Inferior parietal cortex (tissue), 1 donor: ENCODE measurements at regions not wholly inside any gene's neighbourhood (a gene's known extent, or its start where the extent isn't known, plus 50 kb on each side); places are given as distances from the start of the nearest gene placed in this dataset.

ENCODE experiments used
- DNase-seq: peaks from one replicate; pipeline ENCODE4 v3.0.0-alpha.2; 2016; ENCODE audit errors: extremely low spot score

GRCh38 chr6:14365393-14365792, 247.8 kb downstream of the CD83 start:
- DNase-seq, result no peak

GRCh38 chr6:14366315-14366714, 248.7 kb downstream of the CD83 start:
- no peak for DNase-seq

- DNase-seq, result no peak
Observed at GRCh38 chr6:14366872-14367271, 249.3 kb downstream of the CD83 start.

DNA sequence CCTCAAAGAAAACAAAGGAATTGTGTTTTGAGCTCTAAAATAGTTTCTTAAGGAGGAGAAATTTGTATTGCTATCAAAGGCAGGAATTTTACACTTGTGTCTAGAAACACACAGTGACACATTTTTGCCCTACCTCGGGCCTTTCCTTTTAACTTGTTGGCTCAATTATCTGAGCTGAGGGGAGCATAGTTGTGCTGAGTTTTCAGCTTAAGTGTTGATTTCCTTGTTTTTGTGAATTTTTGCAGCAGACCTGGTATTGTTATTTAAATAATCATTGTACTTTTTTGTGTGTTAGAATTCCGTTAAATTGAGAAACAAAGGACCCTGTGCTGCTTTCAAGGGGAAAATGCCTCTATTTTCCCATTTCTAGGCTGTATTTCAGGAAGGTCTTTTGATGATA, 249.7 kb downstream of the CD83 start:
- DNase-seq, result no peak

DNA sequence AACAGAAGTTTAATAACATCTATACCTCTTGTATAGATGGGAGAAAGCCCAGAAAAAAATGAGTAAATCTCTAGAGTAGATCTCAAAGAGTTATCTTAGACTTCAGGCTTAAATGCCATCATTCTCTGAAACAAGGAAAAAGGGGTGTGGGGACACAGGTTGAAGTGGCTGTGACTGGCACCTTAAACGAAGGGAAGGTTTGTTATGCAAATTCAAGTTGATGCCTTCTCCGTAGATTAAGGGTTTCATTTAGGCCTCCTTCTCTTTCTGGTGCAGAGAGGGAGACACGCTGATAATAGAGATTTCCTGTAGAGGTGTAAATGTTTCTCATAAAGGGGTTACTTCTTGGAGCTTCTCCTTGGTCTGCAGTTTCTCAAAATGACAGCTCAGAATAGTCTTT, 252.1 kb downstream of the CD83 start:
- no peak for DNase-seq

- DNase-seq, result no peak
Observed at GRCh38 chr6:14371530-14371929, 254.0 kb downstream of the CD83 start.

DNA sequence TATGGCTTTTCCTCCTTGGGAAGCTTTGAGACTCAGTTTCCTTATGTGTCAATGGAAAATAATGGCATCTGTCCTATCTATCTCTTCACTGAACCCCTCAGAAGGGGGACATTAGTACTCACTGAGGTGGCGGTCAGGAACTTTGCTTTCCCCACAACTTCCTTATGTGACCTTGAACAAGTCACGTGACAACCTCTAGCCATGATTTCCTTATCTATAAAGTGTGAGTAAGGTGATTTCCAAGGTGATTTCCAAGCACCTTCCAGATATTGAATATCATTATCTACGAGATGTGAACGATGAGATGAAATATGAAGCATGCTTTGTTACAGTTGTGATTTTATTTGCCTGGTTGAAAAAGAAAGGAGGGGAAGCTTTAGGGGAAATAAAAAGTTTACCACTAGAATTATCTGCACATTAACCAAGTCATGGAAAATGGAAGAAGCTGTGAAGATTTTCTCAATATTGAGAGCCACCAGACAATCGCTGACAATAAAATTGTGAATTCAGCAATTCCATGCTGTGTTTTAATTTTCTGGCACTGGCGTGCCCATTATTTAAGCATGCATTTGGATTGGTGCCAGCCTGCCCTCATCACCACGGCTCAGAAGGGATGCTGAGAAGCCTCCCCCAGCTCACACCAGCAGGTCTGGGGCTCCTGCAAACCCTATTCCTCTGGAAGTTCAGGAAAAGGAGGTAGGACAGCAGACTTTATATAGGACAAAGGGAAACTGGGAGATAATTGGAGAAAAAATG, 255.3 kb downstream of the CD83 start:
- no peak for DNase-seq

DNA sequence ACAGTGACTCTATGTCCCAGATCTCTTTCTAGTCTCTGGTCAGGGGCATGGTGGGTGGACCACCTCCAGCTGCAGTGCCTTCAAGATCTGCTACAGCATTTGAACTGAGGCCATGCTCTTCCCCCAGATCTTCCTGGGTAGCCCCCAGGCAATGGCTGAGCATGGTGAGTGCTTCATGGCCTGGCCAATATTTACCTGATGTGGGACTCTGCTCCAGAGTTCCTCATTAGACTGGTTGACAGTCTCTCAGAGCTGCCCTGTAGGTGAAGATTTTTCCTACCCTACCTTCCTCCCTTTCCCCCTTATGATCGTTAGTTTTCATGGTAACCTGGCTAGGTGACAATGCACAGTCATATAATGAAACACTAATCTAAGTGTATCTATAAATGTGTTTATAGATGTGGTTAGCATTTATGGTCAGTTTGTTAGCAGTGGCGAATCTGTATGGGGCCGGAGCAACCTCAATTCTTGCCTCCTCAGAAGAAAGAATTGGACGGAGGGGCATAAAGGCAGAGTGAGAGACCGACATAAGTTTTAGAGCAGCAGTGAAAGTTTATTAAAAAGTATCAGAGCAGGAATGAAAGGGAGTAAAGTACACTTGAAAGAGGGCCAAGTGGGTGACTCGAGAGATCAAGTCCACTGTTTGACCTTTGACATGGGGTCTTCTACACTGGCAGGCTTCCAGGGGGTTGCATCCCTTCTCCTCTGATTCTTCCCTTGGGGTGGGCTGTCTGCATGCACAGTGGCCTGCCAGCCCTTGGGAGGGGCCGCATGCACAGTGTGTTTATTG, 256.3 kb downstream of the CD83 start:
- DNase-seq, result no peak

DNA sequence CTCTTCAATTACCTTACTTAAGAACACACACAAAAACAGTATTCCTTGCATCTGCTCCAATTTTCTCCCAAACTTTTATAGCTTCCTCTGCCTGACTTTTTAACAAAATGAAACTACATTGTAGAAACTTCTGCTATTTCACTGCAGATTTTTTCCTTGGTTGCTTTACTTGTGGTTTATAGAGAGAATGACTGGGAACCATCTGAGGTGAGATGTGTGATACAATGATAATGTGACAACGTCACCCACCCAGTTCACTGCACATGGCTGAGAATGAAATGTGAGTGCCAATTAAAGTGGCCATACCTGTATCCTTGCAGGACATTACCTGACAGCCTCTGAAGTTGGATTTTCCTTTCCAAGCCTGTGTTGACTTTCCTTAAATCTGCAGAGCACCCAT, 258.4 kb downstream of the CD83 start:
- no peak for DNase-seq

- no peak for DNase-seq
Observed at GRCh38 chr6:14379568-14379967, 262.0 kb downstream of the CD83 start.

- DNase-seq, result no peak
Observed at GRCh38 chr6:14380086-14380820, 262.7 kb downstream of the CD83 start.

DNA sequence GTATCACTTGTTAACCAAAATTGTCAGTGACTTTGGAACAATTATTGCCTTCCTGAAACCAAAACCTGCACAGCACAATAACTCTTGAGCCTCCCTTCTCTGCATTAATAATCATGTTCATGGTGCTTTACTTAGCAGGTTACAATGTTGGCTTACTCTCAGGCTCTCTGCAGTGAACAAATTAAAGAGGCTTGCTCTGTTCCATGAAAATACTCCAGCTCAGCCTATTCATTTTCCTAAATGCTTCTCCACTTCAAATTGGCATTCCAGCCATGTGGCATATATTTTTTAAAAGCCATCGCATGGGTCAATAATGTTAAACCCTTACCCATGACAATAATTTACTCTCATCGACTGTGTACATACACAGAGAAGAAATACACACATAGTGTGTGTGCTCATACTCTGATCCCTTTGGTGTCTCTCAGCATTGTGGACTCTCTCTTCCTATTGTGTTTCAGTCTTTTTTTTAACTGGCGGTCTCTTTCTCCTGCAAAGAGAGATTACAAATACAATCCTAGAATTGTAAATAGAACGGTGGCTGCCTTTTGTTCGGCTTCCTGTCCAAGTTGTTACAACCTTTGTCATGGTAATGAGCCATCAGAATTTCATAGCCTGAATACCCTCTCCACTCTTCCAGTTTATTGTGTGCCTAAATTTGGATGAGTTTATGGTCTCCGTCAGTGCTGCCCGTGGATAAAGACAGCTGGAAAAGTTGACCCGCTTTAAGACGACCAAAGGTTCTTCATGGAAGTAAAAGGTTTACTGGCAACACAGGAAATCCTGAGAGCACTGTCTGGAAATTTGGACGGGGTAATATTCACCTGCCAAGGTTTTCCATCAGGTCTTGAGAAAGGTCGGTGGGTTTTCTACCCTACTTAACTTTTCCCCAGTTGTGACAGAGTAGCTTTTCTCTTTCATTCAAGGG, 263.6 kb downstream of the CD83 start:
- DNase-seq, result no peak

- DNase-seq, result no peak
Observed at GRCh38 chr6:14381829-14382677, 264.5 kb downstream of the CD83 start.

GRCh38 chr6:14382678-14383236, 265.2 kb downstream of the CD83 start:
- DNase-seq, result no peak

GRCh38 chr6:14383393-14384174, 266.0 kb downstream of the CD83 start:
- no peak for DNase-seq

- DNase-seq, result no peak
Observed at GRCh38 chr6:14384175-14384949, 266.8 kb downstream of the CD83 start.

DNA sequence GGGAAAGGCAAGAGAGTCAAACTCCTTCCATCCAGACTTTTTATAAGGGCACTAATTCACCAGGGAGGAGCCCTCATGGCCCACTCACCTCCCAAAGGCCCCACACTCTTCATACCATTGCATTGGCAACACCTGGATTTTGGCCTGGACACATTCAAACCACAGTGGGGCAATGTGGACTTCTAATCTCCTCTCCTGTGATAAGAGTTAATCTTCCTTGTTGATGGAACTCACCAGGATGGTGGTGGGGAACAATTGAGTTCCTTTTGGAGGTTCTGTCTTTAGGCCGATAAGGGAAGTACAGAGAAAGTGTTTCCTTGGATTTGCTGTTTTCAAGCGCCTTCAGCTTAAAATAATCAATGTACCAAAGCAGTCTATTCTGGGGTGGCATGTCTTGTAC, 268.7 kb downstream of the CD83 start:
- DNase-seq, result no peak

GRCh38 chr6:14386668-14387067, 269.1 kb downstream of the CD83 start:
- no peak for DNase-seq

- DNase-seq, result no peak
Observed at GRCh38 chr6:14388371-14388770, 270.8 kb downstream of the CD83 start.
